ENCODE measurements at regions not wholly inside any gene's neighbourhood (a gene's known extent, or its start where the extent isn't known, plus 50 kb on each side); places are given as distances from the start of the nearest gene placed in this dataset.
A peak's percentile ranks its signal among the peaks of the same experiment; 100 is the strongest.
"Not testable (repeated sequence)": the region's sequence is repeated elsewhere in the genome, so short reads cannot be mapped to it uniquely, and the experiment has no call there.

DNA sequence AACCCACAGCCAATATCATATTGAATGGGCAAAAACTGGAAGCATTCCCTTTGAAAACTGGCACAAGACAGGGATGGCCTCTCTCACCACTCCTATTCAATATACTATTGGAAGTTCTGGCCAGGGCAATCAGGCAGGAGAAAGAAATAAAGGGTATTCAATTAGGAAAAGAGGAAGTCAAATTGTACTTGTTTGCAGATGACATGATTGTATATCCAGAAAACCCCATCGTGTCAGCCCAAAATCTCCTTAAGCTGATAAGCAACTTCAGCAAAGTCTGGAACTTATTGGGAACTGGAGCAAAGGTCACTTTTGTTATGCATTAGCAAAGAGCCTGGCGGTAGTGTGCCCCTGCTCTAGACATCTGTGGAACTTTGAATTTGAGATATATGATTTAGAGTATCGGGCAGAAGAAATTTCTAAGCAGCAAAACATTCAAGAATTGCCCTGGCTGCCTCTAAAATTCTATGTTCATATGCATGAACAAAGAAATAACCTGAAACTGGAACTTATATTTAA, 53.4 kb upstream of the PSMA1 start:
- not testable (repeated sequence) for DNase-seq (ENCODE audit: low read depth)

DNA sequence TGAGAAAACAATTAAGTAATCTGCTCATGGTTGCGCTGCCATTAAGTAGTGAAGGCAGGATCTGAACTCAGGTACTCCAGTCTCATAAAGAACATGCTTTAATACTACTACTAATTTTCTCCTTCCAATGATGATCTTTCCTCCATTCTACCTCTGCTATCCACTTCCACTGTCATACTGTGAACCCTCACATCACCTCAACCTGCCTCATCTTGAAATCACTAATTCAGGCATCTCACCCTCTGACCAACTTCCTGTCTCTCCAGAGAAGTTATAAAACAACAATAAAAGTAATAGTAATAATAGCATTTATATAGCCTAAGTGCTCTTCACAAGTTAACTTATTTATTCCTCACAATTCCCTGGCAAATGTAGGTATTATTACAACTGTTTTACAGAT, 57.1 kb upstream of the PSMA1 start:
- no peak for DNase-seq (ENCODE audit: low read depth)

DNA sequence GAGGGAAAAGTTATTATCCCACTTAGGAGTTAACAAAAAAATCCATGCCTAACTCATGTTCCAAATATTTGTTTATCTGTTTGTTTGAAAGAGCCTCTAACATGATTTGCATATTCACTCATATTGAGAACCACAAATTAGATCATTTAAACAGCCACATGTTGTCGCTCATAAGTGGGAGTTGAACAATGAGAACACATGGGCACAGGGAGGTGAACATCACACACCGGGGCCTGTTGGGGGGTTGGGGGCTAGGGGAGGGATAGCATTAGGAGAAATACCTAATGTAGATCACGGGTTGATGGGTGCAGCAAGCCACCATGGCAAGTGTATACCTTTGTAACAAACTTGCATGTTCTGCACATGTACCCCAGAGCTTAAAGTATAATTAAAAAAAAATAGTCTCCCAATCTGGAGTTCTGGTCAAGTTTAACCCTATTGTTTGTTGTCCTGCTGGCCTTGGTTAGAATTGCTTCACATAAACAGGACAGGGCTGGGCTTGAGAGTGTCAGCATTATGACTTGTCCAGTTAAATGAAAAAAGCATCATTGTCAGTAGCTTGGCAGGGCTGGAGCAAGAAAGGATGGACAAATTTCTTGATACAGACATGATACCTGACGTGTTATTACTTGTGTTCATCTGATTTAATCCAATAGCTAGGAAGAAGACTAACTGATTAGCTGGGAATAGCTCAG, 57.8 kb upstream of the PSMA1 start:
- no peak for DNase-seq (ENCODE audit: low read depth)

DNA sequence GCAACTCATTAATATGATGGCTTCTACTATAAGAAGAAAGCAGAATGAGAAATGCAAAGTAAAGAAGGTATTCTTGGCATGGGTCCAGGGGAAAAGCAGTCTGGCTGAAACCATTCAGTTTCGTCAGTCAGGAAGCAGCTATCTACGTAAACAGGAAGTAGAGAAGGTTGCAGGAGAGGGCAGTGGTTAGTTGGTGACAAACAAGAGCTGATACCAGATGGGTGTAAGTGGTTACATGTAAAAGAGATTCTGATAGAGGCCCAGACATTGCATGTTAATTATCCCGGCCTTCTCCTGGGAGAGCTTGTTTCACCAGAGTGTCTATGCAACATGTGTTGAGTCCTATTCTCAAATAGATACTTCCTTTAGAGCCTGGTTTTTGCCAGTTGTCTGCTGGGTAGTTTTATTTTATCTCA, 58.4 kb upstream of the PSMA1 start:
- DNase-seq (ENCODE audit: low read depth), result peak; percentile 47

DNA sequence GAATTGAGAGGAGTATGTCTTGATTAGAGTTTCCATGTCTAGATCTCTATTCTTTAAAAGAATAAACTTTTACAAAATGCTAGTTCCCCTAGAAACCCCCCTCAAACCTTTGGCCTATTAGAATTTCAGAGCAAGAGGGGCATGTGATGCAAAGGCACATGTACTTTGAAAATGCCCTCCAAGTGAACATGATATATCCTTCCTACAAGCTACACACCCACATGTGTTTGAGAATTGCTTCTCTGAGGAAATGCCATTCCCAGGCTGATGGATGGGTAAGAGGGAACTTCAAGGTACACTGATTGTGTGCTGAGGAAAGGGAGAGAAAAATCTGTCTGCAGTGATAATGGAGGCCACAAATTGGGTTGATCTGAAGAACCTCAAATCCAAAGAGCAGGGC, 59.5 kb upstream of the PSMA1 start:
- no peak for DNase-seq (ENCODE audit: low read depth)

DNA sequence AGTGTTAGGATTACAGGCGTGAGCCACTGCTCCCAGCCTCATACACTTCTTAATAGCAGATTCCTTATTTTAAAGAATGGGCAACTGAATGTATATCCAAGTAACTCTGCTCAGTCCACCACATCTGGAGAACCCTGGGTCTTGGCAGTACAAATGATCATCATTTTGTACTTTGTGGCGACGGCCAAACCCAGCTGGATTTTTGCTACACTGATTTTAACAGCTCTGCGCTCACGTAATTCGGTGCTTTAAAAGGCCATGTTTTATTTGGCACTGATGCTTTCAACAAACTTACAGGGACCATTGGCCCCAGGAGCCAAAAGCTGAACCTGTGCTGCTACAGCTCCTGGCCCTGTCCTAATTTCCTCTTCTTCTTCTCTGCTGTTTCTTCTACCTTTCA, 60.8 kb upstream of the PDE3B start:
- no peak for DNase-seq (ENCODE audit: low read depth)

DNA sequence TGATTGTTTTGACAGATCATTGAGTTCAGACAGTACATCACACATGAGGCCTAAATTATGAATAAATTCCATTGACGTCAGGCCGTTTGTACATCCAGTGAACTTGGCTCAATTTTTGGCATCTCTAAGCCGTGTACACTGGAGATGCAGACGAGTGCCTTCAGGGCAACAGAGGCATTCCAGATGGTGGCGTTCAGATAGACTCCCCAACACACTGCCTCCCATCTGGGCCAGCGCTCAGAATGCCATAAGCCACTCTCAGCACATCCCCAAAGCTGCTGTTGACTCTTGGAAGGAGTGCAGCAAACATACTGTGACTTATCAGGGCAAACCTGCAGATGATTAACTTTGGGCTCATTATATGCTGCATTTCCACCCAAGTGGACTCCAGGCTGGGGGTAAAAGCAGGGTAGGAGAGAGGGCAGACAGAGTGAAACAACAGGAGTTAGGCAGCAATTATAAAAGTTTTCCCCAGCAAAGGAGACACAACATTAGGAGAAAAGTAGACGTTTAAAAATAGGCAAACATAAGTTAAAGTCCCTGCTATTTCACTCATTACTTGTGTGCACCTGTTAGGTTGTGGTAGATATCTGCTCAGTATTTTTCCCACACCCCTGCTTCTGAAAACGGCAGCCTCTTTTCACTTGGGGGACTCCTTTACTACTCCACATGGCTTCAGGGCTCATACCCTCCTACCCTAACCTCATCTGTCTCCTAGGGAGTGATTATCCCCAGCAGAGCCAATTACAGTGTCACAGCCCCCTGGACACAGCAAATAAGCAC, 60.2 kb upstream of the PDE3B start:
- DNase-seq (ENCODE audit: low read depth), result no peak

DNA sequence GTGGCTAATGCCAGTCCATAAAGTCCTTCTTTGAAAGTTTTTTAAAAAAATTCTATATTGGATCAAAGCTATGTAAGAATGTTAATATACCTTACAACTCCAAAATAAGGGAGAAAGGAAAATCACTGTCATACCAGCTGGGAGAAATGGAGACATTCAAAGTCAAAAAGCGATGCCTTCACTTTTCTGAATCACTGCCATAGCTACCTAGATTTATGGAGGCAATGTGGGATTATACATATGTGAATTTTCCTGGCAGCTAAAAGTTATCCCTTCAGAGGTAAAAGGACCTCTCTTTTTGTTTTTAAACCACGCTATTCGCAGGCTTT, 59.6 kb upstream of the PDE3B start:
- DNase-seq (ENCODE audit: low read depth), result no peak

DNA sequence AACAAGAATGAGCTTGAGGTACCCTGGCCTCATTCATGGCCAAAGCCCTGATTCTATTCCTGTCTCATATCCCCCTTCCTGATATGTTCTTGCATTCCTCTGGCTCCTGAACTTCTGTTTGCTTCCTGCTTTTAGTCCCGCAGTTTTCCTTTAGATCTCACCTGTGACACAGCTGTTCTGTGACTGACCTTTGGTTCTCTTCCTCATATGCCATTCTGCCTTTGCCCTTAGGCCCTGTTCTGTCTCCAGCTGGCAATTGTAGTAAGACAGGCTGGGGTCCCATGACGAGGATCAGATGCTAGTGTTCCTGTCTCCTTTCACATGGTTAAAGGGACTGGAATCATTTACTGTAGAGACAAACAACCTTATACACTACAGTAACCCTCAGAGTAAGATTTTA, 59.0 kb upstream of the PDE3B start:
- DNase-seq (ENCODE audit: low read depth), result no peak

DNA sequence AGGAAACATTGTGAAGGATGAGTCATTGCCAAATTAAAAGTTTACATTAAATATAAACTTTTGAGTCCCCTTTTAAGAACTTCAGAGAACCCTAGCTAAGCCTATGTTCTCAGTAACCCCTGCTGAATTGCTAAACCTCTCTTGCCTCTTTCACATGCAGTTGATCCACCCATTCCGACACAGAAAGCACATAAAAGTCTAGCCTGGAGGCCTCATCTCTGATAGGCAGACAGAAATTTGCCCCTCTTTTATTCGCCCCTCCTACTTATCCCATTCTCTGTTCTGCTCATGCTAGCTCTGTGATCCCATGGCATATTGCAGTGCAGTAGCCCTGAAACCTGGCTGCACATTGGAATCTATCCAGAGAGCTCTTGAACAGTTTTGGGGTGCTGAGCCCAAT, 58.2 kb upstream of the PDE3B start:
- DNase-seq (ENCODE audit: low read depth), result no peak

DNA sequence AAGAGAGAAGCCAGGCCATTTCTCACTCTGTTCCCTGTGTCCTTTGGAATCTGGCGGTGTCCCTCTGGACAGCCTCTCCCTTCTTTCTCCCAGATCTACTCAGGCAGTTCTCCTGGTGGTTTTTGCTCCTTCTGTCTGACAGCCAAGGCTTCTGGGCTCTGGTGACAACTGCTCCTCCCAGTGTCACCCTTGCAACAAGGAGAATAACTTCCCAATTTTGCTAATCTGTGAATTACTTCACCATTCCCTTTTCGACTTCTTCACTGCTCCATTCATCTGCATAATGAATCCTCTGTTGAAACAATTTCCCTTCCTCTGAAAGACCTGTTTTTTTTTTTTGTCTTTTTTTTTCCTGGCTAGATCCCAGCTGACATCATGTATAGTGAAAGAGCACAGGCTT, 56.3 kb upstream of the PDE3B start:
- DNase-seq (ENCODE audit: low read depth), result no peak

DNA sequence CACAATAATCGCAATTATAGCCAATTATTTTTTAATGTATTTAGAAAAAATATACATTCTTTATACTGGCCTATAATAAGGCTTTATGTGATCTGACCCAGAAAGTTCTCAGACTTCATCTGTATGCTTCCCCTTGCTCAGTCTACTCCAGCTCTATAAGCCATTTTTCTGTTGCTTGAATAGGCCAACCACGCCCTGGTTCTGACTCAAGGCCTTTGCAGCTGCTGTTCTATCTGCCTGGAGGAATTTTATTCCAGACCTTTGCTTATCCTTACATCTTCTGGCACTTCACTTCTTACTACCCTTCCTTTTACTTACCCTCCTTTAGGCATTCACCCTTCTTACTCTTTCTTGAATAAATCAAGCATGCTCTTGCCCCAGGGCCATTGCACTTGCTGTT, 54.9 kb upstream of the PDE3B start:
- no peak for DNase-seq (ENCODE audit: low read depth)

DNA sequence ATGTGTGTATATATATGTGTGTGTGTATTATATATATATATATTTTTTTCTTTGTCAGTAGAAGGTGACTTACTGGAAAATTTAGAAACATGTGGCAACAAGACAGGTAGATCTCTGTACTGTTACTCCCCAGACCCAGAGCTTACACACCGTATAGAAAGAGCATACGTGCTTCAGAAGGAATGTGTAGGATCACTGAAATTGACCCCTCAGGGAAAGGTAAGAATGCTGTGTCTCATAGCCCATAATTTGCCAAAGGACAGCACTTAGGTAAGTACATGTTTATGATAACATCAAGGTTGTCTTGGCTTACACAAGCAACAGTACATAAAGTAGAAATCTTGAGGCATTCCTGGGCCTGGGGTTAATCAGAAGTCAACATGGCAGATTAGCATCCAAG, 54.2 kb upstream of the PDE3B start:
- DNase-seq (ENCODE audit: low read depth), result no peak

DNA sequence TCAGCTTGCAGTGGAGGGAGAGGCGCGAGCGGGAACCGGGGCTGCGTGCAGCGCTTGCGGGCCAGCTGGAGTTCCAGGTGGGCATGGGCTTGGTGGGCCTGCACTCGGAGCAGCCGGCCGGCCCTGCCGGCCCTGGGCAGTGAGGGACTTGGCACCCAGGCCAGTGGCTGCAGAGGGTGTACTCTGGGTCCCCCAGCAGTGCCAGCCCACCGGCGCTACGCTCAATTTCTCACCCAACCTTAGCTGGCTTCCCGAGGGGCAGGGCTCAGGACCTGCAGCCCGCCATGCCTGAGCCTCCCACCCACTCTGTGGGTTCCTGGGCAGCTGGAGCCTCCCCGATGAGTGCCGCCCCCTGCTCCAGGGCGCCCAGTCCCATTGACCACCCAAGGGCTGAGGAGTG, 52.6 kb upstream of the PDE3B start:
- DNase-seq (ENCODE audit: low read depth), result not testable (repeated sequence)

DNA sequence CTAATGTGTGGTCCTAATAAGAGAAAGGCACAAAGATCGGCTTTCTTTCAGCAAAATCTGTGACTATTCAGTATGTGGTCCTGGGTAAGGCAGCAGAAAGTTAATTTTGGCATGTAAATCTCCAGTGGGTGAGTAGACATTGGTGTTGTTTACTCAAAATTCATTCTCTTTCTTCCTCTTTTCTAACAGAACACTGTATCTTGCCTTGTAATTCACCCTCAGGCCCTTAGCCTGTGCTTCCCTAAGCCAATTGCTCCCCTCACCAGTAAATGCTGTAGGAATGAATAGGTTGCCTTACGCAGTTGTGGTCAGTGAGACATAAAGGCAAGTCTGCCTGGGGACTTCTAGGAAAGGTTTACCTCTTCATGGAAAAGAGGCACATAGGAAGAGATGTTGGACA, 49.9 kb upstream of the PDE3B start:
- DNase-seq (ENCODE audit: low read depth), result no peak
